Thyroid gland (tissue), 4 donors: ENCODE measurements at regions not wholly inside any gene's neighbourhood (a gene's known extent, or its start where the extent isn't known, plus 50 kb on each side); places are given as distances from the start of the nearest gene placed in this dataset.
A peak's percentile ranks its signal among the peaks of the same experiment; 100 is the strongest.

Experiments used
- DNase-seq, 2 donors: peaks; one replicate each; pipeline ENCODE4 v3.0.0-alpha.2; 2019
- H3K27ac ChIP-seq, 3 donors: fragments of 200-600 bp; sonication (generic); 1 replicate in 2 of 3; 2 replicates in 1 of 3; pipeline ENCODE4 v1.5.1; 2016 to 2019; ENCODE audit warnings: mild to moderate bottlenecking in 1 of 3, moderate library complexity in 1 of 3
- H3K27me3 ChIP-seq: fragments of 200-600 bp; sonication (generic); one replicate; pipeline ENCODE4 v1.5.1; 2019
- H3K36me3 ChIP-seq, 2 donors: fragments of 200-600 bp; sonication (generic); one replicate each; pipeline ENCODE4 v1.5.1; 2016 to 2019
- H3K4me1 ChIP-seq, 2 donors: fragments of 200-600 bp; sonication (generic); one replicate each; pipeline ENCODE4 v1.5.1; 2017 to 2019
- H3K4me3 ChIP-seq, 3 donors: fragments of 200-600 bp; sonication (generic); replicated peaks in 1 of 3; 1 replicate in 2 of 3; 2 replicates in 1 of 3; pipeline ENCODE4 v1.5.1; 2016; ENCODE audit warnings: mild to moderate bottlenecking in 1 of 3
- H3K9me3 ChIP-seq: fragments of 200-600 bp; sonication (generic); one replicate; pipeline ENCODE4 v1.5.1; 2017
- CTCF ChIP-seq, 6 experiments: fragments of 200-600 bp in 3 of 6; fragments of 450-650 bp in 3 of 6; sonication (generic) in 3 of 6; IDR thresholded peaks; one replicate each; pipeline ENCODE4 v1.5.1; 2016 to 2019; ENCODE audit warnings: antibody characterized with exemption in 6 of 6, mild to moderate bottlenecking in 2 of 6, inconsistent platforms in 1 of 6, moderate library complexity in 1 of 6
- POLR2A ChIP-seq, 2 donors: fragments of 450-650 bp; IDR thresholded peaks; one replicate each; pipeline ENCODE4 v1.6.1; 2017; ENCODE audit warnings: antibody characterized with exemption in 2 of 2, mild to moderate bottlenecking in 2 of 2, moderate library complexity in 1 of 2
- WGBS, 2 donors: methylation state at CpG; one replicate each; pipeline ENCODE4 v1.1.5; 2017; 5-methylcytosine and 5-hydroxymethylcytosine counted together
- intact Hi-C: fragments of 100-400 bp; cut with DNase I; formaldehyde crosslinking; loops from one replicate; pipeline ENCODE4 v1.15.1; 2023

DNA sequence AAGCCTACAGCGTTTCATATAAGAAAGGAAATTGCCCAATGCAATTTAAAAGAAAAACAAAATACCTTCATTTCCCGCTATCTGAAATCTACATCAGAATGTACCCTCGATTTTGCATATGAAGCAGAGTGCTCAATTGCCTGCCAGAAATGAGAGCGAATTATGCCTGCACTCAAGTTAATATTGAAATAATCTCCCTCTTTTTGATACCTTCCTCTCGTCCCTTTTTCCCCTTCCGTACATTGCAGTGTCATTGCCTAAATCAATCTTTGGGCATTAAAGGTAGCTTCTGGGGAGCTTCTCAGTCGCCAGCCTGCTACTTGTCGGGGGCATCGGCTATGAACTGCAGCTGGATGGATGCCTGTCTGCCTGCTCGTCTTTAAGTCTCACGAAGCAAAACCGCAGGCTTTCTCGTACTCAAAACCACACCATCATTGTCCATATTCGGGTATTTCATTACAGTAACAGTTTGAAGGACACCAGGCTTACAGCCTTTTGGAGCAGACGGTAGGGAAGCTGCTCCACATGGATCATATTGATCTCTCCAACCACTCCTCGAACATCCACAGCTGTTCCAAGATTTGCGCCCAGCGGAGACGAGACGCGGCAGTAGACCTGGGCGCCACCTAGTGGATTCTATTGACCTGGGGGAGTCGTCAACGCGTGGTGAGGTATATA lies 64.0 kb upstream of the HNRNPA3 start:
- intact Hi-C loops = loop anchor here (10.0 kb wide), 2 partner anchors 334 to 1024 kb away; partner anchors contain the start of genes HOXD8 and HOXD9
- TF ChIP-seq CTCF (IDR thresholded peaks at IDR 0.05) = peak; percentile 50 to 83 (median 70)
- peak in 1 of 2 donors; percentile 5 for TF ChIP-seq POLR2A (IDR thresholded peaks at IDR 0.05)
- Histone ChIP-seq H3K4me1 (peaks cover 0 to 5% of the 10 kb centered on the region in 2 donors), H3K27me3 (no peaks in the 10 kb centered on the region), H3K4me3 (peak overlapping the region in 1 of 3 donors; percentile 11), H3K36me3 (no peaks in the 10 kb centered on the region), H3K9me3 (no peaks in the 10 kb centered on the region), H3K27ac (no peak overlapping the region)
- WGBS, 2 donors = 6 to 11% methylated on average over 25 of the region's 25 CpGs
- peak; percentile 67 to 75 for DNase-seq

- H3K4me3 ChIP-seq = no peak overlapping the region
These were observed 63.5 kb upstream of the HNRNPA3 start for GRCh38 chr2:177149155-177149503.

GRCh38 chr2:177153805-177154204 lies 58.8 kb upstream of the HNRNPA3 start:
- intact Hi-C loops = no loop called here
- TF ChIP-seq POLR2A (IDR thresholded peaks at IDR 0.05) (no peak), CTCF (IDR thresholded peaks at IDR 0.05) (no peak)

More at GRCh38 chr2:177149155-177149503, 63.5 kb upstream of the HNRNPA3 start:
- Histone ChIP-seq H3K9me3 (no peaks in the 10 kb centered on the region), H3K4me1 (peaks cover 0 to 5% of the 10 kb centered on the region in 2 donors), H3K27ac (no peak overlapping the region), H3K36me3 (no peaks in the 10 kb centered on the region), H3K27me3 (no peaks in the 10 kb centered on the region)
- intact Hi-C loops = loop anchor here (10.0 kb wide), 2 partner anchors 334 to 1024 kb away; partner anchors contain the start of genes HOXD8 and HOXD9
- TF ChIP-seq CTCF (IDR thresholded peaks at IDR 0.05) = peak in 3 of 6 experiments; percentile 5 to 34 (median 24)
- TF ChIP-seq POLR2A (IDR thresholded peaks at IDR 0.05) = no peak
- 3 to 5% methylated on average over 1 of the region's 1 CpG for WGBS, 2 donors
- no peak for DNase-seq

DNA sequence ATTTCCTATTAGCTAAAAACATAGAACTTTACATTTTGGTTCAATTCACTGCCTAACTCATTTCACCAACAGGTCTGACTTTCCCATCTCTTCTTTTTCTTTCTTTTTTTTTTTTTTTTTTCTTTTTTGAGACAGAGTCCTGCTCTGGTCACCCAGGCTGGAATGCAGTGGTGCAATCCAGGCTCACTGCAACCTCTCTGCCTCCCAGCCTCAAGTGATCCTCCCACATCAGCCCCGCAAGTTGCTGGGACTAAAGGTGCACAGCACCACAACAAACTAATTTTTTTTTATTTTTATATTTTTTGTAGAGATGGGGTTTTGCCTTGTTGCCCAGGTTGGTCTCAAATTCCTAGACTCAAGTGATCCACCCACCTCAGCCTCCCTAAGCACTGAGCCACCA lies 57.8 kb upstream of the HNRNPA3 start:
- no peak for TF ChIP-seq POLR2A (IDR thresholded peaks at IDR 0.05)
- TF ChIP-seq CTCF (IDR thresholded peaks at IDR 0.05) = no peak
- 98 to 100% methylated on average over 1 of the region's 1 CpG for WGBS, 2 donors

More at GRCh38 chr2:177153805-177154204, 58.8 kb upstream of the HNRNPA3 start:
- DNase-seq = no peak
- Histone ChIP-seq H3K27ac (no peak overlapping the region), H3K9me3 (no peaks in the 10 kb centered on the region), H3K27me3 (no peaks in the 10 kb centered on the region), H3K4me1 (no peaks in the 10 kb centered on the region), H3K36me3 (no peaks in the 10 kb centered on the region), H3K4me3 (no peak overlapping the region)

DNA sequence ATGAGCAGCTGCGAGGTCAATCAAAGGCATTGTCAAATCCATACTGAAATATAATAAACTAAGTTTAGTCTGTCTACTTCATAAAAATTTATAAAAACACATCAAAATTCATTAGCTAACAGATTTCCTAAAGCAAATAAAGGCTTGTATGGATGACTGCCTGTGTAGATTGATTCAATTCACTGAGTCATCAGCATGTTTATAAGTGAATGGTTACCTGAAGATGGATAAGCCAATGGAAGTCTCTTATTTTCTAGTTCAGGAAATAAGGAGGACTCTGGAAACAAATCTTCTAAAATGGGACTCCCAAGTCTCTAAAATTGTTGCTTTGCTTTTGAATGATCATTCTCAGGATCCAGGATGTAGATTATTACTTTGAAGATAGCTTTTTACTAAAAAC lies 57.0 kb upstream of the HNRNPA3 start:
- no peaks in the 10 kb centered on the region for H3K36me3 ChIP-seq
- no peaks in the 10 kb centered on the region for H3K4me1 ChIP-seq
- 94 to 96% methylated on average over 1 of the region's 1 CpG for WGBS, 2 donors
- H3K4me3 ChIP-seq = no peak overlapping the region
- DNase-seq = no peak
- no peak overlapping the region for H3K27ac ChIP-seq
- H3K9me3 ChIP-seq = no peaks in the 10 kb centered on the region
- TF ChIP-seq CTCF (IDR thresholded peaks at IDR 0.05) = no peak
- no peak for TF ChIP-seq POLR2A (IDR thresholded peaks at IDR 0.05)
- intact Hi-C loops = no loop called here
- no peaks in the 10 kb centered on the region for H3K27me3 ChIP-seq

More for the DNA sequence above, 57.8 kb upstream of the HNRNPA3 start:
- H3K9me3 ChIP-seq = no peaks in the 10 kb centered on the region
- intact Hi-C loops = no loop called here
- no peaks in the 10 kb centered on the region for H3K27me3 ChIP-seq
- H3K4me3 ChIP-seq = no peak overlapping the region
- H3K36me3 ChIP-seq = no peaks in the 10 kb centered on the region
- H3K27ac ChIP-seq = no peak overlapping the region
- DNase-seq = no peak
- no peaks in the 10 kb centered on the region for H3K4me1 ChIP-seq
